ENCODE measurements at regions not wholly inside any gene's neighbourhood (a gene's known extent, or its start where the extent isn't known, plus 50 kb on each side); places are given as distances from the start of the nearest gene placed in this dataset.

DNA sequence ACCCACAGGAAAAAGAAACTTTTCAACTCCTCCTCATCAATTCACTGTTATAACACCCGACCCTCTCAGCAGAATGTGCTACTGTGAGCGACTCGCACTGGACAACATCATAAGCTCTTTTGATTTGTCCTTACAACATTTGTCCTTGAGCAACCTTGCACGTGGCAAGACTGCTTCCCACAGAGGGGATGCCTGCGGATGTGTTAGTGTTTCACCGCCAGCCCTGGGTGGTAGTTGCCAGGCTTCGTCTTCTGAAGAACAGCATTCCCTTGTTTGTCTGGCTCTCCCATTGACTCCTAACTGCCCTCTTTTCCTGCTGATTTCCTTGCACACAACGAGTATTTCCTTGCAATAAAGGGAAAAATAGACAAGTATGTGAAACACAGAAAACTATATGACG, 111.4 kb upstream of the SLC7A1 start:
- no peak for TF ChIP-seq POLR2A (IDR thresholded peaks at IDR 0.05)
- TF ChIP-seq, protein P1, sequence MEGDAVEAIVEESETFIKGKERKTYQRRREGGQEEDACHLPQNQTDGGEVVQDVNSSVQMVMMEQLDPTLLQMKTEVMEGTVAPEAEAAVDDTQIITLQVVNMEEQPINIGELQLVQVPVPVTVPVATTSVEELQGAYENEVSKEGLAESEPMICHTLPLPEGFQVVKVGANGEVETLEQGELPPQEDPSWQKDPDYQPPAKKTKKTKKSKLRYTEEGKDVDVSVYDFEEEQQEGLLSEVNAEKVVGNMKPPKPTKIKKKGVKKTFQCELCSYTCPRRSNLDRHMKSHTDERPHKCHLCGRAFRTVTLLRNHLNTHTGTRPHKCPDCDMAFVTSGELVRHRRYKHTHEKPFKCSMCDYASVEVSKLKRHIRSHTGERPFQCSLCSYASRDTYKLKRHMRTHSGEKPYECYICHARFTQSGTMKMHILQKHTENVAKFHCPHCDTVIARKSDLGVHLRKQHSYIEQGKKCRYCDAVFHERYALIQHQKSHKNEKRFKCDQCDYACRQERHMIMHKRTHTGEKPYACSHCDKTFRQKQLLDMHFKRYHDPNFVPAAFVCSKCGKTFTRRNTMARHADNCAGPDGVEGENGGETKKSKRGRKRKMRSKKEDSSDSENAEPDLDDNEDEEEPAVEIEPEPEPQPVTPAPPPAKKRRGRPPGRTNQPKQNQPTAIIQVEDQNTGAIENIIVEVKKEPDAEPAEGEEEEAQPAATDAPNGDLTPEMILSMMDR (IDR thresholded peaks at IDR 0.05): no peak

All from lower leg skin (tissue), 3 donors.